Activated T-cell treated with anti-CD3 and anti-CD28 coated beads for 4 hours (primary cell): ENCODE measurements at regions not wholly inside any gene's neighbourhood (a gene's known extent, or its start where the extent isn't known, plus 50 kb on each side); places are given as distances from the start of the nearest gene placed in this dataset.

Experiments used
- DNase-seq: peaks from one replicate; pipeline ENCODE4 v3.0.0-alpha.2; 2020

DNA sequence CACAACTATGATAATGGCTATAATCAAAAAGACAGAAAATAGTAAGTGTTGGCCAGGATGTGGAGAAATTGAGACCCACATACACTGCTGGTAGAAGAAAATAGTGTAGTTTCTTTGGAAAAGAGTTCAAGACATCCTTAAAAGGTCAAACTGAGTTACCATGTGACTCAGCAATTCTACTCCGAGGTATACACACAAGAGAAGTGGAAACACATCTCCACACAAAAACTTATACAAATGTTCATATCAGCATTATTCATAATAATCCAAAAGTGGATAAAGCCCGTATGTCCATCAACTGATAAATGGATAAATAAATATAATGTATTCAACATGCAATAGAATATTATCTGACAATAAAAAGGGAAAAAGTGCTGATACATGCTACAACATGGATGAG, 532.2 kb downstream of the NR2F1-AS1 start:
- no peak for DNase-seq

DNA sequence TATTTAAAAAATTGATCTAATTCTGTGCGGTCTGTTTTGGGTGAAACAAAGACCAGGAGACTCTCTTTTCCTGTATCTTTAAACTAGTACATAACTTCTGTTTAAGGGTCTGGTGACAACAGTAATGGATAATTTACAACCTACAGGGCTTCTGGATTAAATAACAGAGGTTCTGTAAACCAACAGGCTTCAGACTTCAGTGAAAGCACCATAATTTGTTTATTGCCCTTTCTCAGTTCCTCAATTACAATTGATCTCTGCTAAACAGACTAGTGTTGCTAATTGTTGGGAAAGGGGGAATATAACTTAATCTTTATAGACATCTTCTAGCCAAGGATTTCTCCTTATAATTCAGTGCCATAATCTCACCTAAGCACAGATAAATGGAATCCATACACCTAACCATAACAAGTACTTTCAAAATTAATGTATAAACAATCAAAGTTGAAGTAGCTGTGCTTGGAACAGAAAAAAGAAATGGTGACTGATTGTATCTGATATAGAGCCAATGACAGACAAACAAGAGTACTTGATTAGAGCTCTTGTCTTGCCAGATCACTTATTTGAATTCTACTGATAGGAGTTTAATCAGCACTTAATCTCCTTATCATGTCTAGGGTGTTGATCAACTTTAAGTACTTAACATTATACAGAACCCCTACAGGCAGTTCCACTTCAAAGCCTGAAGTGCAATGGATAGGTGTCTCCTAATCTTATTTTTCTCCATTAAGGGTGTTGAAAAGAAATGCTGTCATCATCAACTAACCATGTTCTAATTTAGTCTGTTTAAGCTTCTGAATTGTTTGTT, 536.0 kb downstream of the NR2F1-AS1 start:
- no peak for DNase-seq

DNA sequence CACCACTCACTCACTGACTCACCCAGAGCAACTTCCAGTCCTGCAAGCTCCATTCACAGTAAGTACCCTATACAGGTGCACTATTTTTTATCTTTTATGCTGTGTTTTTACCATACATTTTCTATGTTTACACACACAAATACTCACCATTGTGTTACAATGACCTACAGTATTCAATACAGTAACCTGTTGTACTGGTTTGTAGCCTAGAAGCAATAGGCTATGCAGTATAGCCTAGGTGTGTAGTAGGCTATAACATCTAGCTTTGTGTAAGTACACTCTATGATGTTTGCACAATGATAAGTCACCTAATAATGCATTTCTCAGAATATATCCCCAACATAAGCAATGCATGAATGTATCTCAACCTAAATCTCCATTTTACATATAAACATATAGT, 541.1 kb downstream of the NR2F1-AS1 start:
- no peak for DNase-seq

DNA sequence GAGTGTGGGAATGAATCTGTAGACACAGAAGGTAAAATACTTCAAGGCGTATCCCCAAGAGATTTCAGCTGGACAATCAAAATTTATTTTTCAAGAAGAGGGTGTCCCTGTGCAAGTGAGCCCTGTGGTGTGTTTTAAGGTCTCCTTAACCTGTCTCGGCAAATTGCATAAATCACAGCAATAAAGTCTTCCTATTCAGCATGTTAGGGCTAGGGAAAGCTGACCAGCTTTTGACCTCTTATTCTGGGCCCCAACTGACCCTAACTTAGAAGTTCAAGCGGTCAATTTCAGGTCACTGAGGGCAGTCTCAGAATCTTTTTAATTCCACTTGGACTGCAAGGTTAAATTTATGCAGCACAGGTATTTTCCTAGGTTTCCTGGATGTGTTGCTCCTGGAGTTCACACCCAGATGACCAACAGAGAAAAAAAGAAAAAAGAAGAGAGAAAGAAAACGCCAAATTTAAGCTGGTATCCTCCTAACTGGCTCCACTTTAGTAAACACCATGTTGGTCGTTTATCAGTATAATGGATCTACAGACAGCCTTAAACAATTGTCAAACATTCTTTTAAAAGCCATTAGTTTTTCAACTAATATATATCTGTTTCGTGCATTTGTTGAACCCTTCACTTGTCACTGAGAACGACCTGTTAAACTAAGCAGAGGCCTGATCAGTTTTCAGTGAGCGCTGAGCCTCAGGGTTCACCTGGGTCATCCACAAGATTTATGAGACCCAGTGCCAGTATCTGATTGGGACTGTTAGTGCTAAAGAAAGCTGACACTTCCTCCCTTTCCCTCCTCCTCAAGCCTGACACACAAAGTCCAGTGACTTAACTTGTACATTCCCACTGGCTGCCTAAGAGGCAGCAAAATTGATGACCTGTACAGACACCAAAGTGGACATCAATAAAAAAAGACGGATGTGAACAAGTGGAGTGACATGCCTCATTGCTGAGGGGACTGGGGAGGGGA, 546.1 kb downstream of the NR2F1-AS1 start:
- no peak for DNase-seq

DNA sequence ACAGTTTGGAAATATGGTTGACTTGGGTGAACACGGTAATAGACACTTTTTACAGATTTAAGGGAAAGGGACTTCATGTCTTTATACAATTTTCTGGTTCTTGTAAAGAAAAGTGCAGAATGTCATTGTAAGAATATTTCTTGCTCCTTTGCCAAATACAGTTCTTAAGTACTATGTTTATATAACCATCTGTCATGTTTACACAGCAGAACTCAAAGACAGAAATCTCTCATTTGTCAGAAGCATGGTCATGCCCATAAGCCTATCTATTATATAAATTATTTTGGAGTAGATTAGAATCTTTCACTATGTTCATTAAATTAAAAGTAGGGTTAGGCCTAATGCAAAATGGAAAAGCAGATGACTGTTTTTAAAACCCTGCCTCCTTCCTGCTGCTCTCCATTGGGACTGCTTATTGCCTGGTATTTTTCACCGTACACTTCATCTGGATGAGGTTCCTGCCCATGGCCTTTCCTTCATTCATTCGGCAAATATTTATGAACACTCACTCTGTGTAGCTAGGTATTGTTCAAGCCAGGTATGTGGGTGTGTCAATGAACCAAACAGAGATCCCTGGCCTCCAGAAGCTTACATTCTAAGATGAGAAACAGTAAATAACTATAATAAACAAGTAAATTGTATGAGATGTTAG, 558.1 kb downstream of the NR2F1-AS1 start:
- no peak for DNase-seq

DNA sequence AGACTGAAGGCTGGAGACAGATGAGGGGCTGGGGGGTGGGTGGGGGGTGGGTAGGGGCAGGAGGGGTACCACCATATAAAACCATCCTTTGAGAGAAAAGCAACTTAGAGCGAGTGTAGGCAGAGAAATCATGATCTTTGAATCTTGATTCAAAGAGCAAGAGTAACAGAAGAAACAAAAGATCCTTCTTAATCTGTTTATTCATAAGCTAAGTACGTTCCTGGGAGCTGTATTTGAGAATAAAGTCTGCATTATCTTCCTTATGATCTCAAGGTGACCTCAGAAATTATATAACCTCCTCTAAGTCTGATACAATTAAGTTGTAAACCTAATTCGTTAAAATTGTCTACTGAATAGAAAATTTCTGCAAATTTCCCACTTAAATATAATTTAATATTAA, 558.8 kb downstream of the NR2F1-AS1 start:
- no peak for DNase-seq

DNA sequence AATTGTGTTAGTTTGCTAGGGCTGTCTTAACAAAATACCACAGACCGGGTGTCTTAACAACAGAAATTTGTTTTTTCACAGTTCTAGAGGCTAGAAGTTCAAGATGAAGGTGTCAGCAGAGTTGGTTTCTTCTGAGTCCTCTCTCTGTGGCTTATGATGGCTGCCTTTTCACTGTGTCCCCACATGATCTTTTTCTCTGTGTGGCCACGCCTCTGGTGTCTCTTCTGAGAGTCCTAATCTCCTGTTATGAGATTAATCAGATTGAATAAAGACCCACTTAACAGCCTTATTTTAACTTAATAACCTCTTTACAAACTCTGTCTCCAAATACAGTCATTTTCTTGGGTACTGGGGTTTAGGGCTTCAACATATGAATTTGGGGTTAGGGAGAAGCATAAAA, 561.1 kb downstream of the NR2F1-AS1 start:
- DNase-seq = no peak

DNA sequence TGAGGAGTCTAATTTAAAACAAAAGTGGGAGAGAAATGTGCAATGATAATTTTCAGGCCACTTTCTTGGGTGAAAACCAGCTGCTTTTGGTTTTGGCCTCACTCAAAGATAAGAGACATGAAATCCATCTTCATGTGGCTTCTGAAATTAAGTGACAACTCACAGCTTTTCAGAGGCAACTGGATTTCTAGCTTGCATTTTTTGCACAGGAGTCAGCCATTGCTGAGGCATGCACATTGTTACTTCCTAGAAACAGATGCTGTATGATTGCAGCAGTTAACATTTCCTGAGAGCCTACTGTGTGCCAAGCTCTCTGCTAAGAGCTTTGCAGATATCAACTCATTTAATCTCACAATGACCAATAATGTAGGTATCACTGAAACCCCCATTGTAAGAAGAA, 562.6 kb downstream of the NR2F1-AS1 start:
- no peak for DNase-seq

DNA sequence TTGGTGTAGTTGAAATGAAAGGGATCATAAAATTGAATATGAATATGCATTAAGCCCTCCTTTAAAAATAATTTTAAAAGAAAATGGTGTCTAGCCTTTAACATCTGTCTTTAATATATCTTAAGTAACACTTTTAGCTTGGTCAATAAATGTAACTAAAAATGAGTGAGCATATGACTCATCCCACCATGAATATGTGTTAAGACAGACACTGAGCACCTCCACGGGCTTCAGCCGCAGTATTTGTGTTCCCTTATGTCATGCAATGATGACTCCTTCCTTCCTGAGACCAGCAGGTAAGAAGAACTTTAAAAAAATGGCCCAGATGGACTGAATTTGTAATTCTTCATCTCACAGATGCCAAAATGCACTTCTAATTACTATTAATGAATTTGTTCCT, 563.2 kb downstream of the NR2F1-AS1 start:
- no peak for DNase-seq

DNA sequence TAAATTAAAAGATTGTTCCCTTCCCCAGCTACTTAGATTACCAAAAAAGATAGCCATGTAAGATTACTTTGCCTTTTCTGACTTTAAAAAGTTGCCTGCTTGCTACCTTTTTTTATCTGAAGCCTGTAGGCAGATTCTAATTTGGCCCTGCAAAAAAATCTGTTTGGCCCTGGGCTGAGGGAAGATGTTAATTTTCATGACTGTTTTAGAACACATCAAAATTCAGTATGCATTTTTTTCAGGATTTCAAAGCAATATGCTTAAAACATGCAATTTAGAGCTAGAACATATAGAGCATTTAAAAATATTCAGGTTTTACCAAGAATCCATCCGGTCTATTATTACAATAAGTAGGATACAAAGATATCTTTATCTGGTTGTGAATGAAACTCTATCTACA, 563.6 kb downstream of the NR2F1-AS1 start:
- DNase-seq = no peak

DNA sequence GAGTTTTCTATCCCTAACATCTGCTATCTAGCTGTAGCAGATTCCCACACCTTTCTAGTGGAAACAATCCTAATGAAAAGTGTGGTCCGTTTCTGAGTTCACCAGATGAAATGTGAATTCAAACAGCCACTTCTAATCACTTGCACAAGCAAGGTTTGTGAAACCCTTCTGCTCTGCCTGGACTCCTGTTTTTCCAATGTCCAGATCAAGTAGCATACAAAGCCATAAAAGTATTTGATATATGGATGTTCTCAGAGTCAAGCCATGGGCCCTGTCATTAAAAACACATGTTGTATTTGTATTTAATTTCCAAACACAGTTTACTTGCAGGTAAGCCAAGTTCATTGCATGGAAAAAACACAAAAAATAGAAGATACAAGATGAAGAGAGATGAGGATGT, 570.4 kb downstream of the NR2F1-AS1 start:
- DNase-seq = no peak

DNA sequence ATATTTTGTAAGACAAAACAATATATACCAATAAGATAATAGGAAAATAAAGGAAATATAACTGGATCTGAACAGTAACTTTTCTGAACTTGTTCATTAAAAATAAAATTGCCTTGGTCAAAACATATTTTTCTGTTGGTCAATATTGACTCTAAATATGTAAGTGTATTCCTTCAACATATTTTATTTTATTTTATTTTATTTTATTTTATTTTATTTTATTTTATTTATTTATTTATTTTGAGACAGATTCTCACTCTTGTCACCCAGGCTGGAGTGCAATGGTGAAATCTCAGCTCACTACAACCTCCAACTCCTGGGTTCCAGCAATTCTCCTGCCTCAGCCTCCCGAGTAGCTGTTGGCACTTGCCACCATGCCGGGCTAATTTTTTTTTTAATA, 571.0 kb downstream of the NR2F1-AS1 start:
- no peak for DNase-seq

DNA sequence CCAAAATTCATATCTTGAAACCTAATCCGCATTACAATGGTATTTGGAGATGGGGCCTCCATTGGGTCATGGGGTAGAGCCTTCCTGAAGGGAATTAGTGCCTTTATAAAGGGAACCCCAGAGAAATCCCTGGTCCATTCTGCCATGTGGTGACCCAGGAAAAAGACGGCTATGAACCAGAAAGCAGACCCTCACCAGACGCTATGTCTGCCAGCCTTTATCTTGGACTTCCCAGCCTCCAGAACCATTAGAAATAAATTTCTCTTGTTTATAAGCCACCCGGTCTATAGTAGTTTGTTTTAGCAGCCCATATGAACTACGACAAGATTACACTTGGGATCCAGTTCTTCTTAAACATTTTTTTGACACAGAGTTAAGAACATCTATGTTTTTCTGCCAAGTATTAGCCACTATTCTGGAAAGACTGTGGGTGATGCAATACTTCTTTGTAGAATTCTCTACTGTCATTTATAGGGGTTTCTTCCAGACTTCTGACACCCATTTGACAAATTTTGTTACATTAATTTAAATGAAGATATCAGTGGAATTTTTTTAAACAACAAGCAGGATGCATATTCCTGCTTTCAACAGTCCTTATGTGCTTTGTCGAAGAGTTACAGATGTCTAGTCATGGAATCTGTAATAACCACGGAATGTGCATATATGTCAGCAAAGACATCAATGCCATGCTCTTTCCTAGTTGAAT, 572.4 kb downstream of the NR2F1-AS1 start:
- DNase-seq = no peak

DNA sequence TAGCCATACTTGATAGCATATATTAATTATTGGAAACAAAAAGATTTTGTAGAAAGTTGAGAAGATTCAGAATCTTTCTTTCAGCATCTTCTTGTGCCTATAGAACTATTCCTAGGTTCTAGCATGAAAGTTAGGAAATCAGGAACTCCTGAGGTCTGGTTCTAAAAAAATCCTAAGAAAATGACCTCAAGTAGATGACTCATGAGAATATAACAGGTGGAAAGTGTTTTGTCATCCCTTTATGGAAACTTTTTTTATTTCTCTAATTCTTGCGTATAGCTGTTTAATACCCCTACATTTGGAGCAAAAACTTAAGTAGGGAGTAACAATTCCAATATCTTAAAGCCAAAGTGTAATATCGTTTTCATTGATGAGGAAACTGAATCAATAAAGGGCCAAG, 574.1 kb downstream of the NR2F1-AS1 start:
- no peak for DNase-seq

DNA sequence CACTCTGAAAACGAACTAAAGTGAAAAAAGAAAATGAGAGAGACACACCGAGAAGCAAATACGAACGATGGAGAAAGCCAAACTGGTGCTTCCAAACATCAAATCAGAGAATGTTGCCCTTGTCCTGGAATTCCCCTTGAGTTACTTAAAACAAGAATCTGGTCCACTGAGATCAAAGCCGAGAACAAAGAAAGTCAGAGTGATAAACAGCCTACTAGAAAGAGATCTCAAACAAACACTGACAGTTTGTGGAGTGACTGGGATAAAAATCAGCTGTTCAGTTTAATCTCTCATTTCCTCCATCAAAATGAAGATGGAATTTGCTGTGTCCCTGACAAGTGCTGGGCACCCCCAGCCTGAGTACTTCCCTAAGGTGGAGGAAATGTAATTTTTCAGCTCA, 582.6 kb downstream of the NR2F1-AS1 start:
- no peak for DNase-seq

DNA sequence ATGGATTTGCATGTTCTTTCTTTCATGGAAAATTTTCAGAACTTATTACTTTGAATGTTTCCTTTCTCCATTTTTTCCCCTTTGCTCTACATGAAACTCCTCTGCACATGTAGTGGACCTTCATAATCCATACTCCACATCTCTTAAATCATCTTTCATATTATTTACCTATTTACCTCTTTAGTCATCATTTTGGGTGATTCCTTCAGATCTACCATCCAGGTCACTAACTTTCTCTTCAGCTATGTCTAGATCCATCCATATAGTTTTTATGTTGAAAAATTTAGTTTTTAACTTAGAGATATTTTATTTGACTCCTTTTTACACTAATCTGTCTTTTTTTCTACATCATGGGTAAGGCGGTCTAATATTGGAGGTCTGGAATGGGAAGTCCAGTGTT, 586.6 kb downstream of the NR2F1-AS1 start:
- DNase-seq = no peak

DNA sequence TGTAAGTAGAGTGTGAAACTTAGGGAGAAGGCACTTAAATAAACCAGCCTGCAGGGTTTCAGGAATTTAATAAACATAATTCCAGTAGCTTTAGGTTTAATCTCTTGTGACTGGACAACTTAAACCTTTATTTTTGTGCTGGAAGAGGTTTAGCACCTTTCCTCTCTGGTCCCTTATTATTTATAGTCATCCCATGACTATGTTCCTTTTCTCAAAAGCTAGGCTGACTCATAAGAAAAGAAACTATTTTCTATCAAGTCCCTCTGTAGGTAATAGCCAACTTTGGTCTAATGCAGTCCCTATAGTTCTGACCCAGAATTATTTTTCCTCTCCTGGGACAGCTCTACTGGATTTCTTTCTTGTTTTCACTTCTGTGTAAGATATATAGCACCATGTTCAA, 588.9 kb downstream of the NR2F1-AS1 start:
- DNase-seq = no peak

DNA sequence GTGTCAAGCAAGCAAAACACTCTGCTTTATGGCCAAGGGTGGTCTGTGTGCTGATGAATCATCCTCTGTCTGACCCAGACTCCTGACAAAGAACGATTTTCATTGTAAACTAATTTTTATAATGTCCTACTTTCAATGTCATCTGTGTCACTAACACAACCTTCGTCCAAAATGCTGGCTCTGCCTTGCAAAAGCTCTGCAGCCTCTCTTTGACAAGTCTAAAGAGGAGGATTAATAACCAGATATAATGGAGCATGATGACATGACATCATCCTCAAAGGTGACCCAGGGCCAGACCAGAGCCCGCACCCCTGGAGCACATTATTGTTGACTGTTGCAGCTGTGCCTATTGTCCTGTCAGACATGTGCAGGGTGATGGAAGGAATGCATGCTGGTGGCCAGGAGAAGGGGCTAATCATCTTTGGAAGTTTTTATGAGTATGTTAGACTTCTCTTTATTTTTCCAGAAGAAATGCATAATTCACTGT, 589.4 kb downstream of the NR2F1-AS1 start:
- no peak for DNase-seq

DNA sequence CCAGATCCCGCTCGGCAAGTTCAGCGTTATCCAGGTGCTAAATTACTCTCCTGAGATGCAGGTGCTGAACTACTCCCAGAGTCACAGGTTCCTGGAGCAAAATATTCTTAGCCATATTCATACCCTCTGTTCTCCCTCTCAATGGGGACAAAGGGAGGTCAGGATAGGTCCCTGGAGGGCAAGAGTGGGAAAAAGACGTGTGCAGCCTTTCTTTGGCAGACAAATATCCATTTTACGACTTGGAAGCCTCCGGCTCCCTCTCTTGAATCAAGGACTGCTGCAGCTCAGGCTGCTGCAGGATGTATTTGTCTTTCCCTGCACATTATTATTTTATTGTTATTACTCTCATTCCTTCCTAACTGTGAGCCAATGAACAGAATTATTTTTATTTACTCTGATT, 590.2 kb downstream of the NR2F1-AS1 start:
- no peak for DNase-seq

DNA sequence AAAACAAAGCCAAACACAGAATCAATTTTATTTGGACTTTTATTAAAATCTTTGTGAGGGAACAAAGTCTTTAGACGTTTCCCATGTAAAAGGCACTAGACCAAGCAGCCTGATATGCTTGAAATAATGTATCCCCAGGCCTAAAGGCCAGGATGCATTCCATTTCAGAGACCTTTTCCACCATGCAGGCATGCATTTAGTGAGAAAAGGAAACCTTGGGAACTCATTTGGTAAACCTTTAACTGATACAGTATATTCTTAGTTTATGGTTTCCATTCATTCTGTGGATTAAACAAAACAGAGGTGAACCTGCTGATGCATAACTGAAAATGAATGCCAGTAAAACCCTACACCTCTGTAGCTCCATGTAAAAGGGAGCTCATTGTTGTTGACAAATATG, 600.0 kb downstream of the NR2F1-AS1 start:
- no peak for DNase-seq

DNA sequence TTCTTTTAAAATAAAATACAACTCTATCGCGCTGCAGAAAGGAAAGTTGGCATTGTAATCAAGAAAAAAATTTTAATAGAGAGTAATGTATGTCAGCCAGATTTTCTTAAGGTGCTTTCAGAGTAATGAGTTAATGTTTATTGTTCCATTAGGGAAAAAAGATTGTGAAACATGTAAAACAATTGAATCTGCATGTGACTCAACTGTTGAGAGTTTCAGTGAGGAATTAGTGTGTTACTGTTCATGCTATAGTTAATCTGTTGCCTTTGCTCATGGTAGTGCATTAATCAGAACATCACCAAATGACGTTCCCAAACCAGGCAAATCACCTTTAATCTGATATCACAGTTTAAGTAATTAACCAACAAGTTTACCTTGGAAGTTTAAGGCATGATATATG, 600.5 kb downstream of the NR2F1-AS1 start:
- no peak for DNase-seq

DNA sequence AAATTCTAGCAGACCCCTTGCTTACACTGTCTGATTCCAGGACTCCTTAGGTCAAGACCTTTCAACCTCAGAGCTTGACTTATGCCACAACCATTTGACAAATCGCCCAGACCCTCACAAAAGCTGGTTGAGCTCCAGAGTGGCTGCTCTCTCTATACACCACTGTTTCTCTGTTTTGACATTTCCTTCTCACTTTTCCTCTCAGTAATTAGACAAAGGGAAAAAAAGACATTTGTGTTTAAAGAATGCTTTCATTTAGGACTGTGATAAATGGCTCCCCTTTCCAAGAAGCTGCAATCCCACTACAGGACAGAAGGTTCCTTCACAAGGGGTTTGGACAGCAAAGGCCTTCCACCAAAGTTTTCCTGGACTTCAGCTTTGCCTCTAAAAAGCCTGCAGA, 601.3 kb downstream of the NR2F1-AS1 start:
- no peak for DNase-seq
